ENCODE measurements at regions not wholly inside any gene's neighbourhood (a gene's known extent, or its start where the extent isn't known, plus 50 kb on each side); places are given as distances from the start of the nearest gene placed in this dataset.

GRCh38 chr11:133598906-133599305, 66.6 kb upstream of the OPCML start:
- TF ChIP-seq POLR2A (IDR thresholded peaks at IDR 0.05; ENCODE audit: low read depth, low read length) (no peak), TAF1 (IDR thresholded peaks at IDR 0.05; ENCODE audit: borderline replicate concordance, low read depth, low read length) (no peak), POLR2AphosphoS5 (IDR thresholded peaks at IDR 0.05; ENCODE audit: low read depth, low read length) (no peak)
